Suprapubic skin (tissue), 4 donors: ENCODE measurements at regions not wholly inside any gene's neighbourhood (a gene's known extent, or its start where the extent isn't known, plus 50 kb on each side); places are given as distances from the start of the nearest gene placed in this dataset.

ENCODE experiments used
- DNase-seq, 2 donors: peaks; one replicate each; pipeline ENCODE4 v3.0.0-alpha.2; 2019; ENCODE audit warnings: low spot score in 2 of 2
- H3K27ac ChIP-seq: fragments of 200-600 bp; sonication (generic); one replicate; pipeline ENCODE4 v1.5.1; 2019
- H3K27me3 ChIP-seq: fragments of 200-600 bp; sonication (generic); one replicate; pipeline ENCODE4 v1.5.1; 2019
- H3K36me3 ChIP-seq: fragments of 200-600 bp; sonication (generic); one replicate; pipeline ENCODE4 v1.5.1; 2019
- H3K4me1 ChIP-seq: fragments of 200-600 bp; sonication (generic); one replicate; pipeline ENCODE4 v1.5.1; 2019
- H3K4me3 ChIP-seq: fragments of 200-600 bp; sonication (generic); one replicate; pipeline ENCODE4 v1.5.1; 2019; ENCODE audit warnings: mild to moderate bottlenecking
- H3K9me3 ChIP-seq: fragments of 200-600 bp; sonication (generic); one replicate; pipeline ENCODE4 v1.5.1; 2019
- EP300 ChIP-seq: sonication (generic); formaldehyde crosslinking; IDR thresholded peaks from one replicate; pipeline ENCODE4 v1.6.1; 2017; ENCODE audit warnings: antibody characterized with exemption
- POLR2A ChIP-seq, 2 donors: fragments of 450-650 bp; IDR thresholded peaks; one replicate each; pipeline ENCODE4 v1.6.1; 2017; ENCODE audit warnings: antibody characterized with exemption in 2 of 2, mild to moderate bottlenecking in 2 of 2, moderate library complexity in 2 of 2
- POLR2AphosphoS5 ChIP-seq, 3 donors: sonication (generic); formaldehyde crosslinking; IDR thresholded peaks; one replicate each; pipeline ENCODE4 v1.6.1; 2017; ENCODE audit warnings: antibody characterized with exemption in 3 of 3
- WGBS: methylation state at CpG from one replicate; pipeline ENCODE4 v1.1.5; 2018; 5-methylcytosine and 5-hydroxymethylcytosine counted together
- TF ChIP-seq, protein P1 (sequence below), 2 donors: fragments of 200-600 bp in 1 of 2; fragments of 450-650 bp in 1 of 2; sonication (generic) in 1 of 2; IDR thresholded peaks; one replicate each; pipeline ENCODE4 v1.5.1; 2016 to 2019; ENCODE audit warnings: antibody characterized with exemption in 2 of 2, mild to moderate bottlenecking in 1 of 2, moderate library complexity in 1 of 2

GRCh38 chr22:23496445-23496833 lies 83.7 kb downstream of the IGLL1 start:
- no peaks in the 10 kb centered on the region for H3K9me3 ChIP-seq
- DNase-seq: no peak
- H3K4me1 ChIP-seq: peaks cover 6% of the 10 kb centered on the region
- no peak overlapping the region for H3K4me3 ChIP-seq
- TF ChIP-seq POLR2AphosphoS5 (IDR thresholded peaks at IDR 0.05) (no peak), POLR2A (IDR thresholded peaks at IDR 0.05) (no peak), EP300 (no peak)
- TF ChIP-seq, protein P1, sequence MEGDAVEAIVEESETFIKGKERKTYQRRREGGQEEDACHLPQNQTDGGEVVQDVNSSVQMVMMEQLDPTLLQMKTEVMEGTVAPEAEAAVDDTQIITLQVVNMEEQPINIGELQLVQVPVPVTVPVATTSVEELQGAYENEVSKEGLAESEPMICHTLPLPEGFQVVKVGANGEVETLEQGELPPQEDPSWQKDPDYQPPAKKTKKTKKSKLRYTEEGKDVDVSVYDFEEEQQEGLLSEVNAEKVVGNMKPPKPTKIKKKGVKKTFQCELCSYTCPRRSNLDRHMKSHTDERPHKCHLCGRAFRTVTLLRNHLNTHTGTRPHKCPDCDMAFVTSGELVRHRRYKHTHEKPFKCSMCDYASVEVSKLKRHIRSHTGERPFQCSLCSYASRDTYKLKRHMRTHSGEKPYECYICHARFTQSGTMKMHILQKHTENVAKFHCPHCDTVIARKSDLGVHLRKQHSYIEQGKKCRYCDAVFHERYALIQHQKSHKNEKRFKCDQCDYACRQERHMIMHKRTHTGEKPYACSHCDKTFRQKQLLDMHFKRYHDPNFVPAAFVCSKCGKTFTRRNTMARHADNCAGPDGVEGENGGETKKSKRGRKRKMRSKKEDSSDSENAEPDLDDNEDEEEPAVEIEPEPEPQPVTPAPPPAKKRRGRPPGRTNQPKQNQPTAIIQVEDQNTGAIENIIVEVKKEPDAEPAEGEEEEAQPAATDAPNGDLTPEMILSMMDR (IDR thresholded peaks at IDR 0.05): no peak
- H3K27ac ChIP-seq: no peak overlapping the region
- H3K36me3 ChIP-seq: no peaks in the 10 kb centered on the region
- H3K27me3 ChIP-seq: peaks cover 8% of the 10 kb centered on the region
- WGBS: 93% methylated on average over 3 of the region's 3 CpGs

DNA sequence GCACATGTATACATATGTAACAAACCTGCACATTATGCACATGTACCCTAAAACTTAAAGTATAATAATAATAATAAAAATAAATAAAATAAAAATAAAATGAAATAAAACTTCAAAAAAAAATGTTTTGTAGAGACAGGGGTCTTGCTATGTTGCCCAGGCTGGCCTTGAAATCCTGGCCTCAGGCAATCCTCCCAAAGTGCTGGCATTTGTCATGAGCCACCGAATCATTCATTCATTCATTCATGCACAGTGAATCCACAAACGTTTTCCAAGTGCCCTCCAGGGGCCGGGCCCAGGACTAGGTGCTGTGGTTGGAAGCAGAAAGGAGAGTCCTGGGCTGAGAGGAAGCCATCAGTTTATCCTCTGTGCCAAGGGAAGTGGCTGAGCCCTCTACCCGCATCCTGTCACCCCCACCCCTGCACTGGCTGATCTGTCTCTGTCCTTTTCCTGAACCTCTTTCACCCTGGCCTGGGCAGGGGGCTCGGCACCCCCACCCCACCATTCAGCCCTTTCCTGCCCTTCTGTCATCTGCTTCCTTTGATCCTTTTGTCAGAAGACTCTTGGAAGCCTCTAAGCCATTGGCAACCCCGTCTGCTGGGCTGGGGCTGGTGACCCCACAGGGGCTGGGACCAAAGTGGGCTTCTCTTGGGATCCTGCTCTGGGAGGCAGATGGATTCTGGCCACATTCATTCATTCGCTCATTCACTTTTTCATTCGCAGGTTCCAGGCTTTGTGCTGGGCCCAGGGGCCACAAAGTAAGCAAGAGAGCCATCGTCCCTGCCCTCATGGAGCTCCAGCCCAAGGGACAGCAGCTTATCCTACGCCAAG lies 84.3 kb downstream of the IGLL1 start:
- WGBS: 60% methylated on average over 10 of the region's 10 CpGs
- DNase-seq: no peak

GRCh38 chr22:23494930-23495266 lies 85.2 kb downstream of the IGLL1 start:
- Histone ChIP-seq H3K27me3 (peaks cover 3% of the 10 kb centered on the region), H3K4me1 (no peaks in the 10 kb centered on the region), H3K4me3 (no peak overlapping the region), H3K36me3 (no peaks in the 10 kb centered on the region), H3K27ac (no peak overlapping the region), H3K9me3 (no peaks in the 10 kb centered on the region)
- DNase-seq: no peak
- WGBS: 88% methylated on average over 1 of the region's 1 CpG
- no peak for TF ChIP-seq EP300
- no peak for TF ChIP-seq POLR2A (IDR thresholded peaks at IDR 0.05)
- TF ChIP-seq POLR2AphosphoS5 (IDR thresholded peaks at IDR 0.05): no peak
- TF ChIP-seq, protein P1 (IDR thresholded peaks at IDR 0.05): no peak

More for the DNA sequence above, 84.3 kb downstream of the IGLL1 start:
- Histone ChIP-seq H3K27ac (no peak overlapping the region), H3K4me3 (no peak overlapping the region), H3K27me3 (peaks cover 8% of the 10 kb centered on the region), H3K9me3 (no peaks in the 10 kb centered on the region), H3K36me3 (no peaks in the 10 kb centered on the region), H3K4me1 (peaks cover 6% of the 10 kb centered on the region)
- TF ChIP-seq POLR2AphosphoS5 (IDR thresholded peaks at IDR 0.05): no peak
- TF ChIP-seq, protein P1 (IDR thresholded peaks at IDR 0.05): no peak
- no peak for TF ChIP-seq EP300
- no peak for TF ChIP-seq POLR2A (IDR thresholded peaks at IDR 0.05)

GRCh38 chr22:23485490-23485889 lies 94.6 kb downstream of the IGLL1 start:
- H3K9me3 ChIP-seq: no peaks in the 10 kb centered on the region
- H3K27ac ChIP-seq: no peak overlapping the region
- no peaks in the 10 kb centered on the region for H3K36me3 ChIP-seq
- no peak overlapping the region for H3K4me3 ChIP-seq
- H3K4me1 ChIP-seq: no peaks in the 10 kb centered on the region
- H3K27me3 ChIP-seq: peaks cover 12% of the 10 kb centered on the region
- WGBS: 82% methylated on average over 4 of the region's 4 CpGs
- no peak for DNase-seq
- TF ChIP-seq, protein P1 (IDR thresholded peaks at IDR 0.05): no peak
- TF ChIP-seq POLR2AphosphoS5 (IDR thresholded peaks at IDR 0.05) (no peak), POLR2A (IDR thresholded peaks at IDR 0.05) (no peak), EP300 (no peak)

- H3K27me3 ChIP-seq: peaks cover 12% of the 10 kb centered on the region
- no peak overlapping the region for H3K4me3 ChIP-seq
- no peaks in the 10 kb centered on the region for H3K36me3 ChIP-seq
- TF ChIP-seq, protein P1 (IDR thresholded peaks at IDR 0.05): no peak
- TF ChIP-seq EP300 (no peak), POLR2AphosphoS5 (IDR thresholded peaks at IDR 0.05) (no peak), POLR2A (IDR thresholded peaks at IDR 0.05) (no peak)
- no peak for DNase-seq
- no peak overlapping the region for H3K27ac ChIP-seq
- 97% methylated on average over 5 of the region's 5 CpGs for WGBS
- H3K9me3 ChIP-seq: no peaks in the 10 kb centered on the region
- H3K4me1 ChIP-seq: no peaks in the 10 kb centered on the region
Observed at GRCh38 chr22:23484651-23485050, 95.4 kb downstream of the IGLL1 start.
